GM21825 (cell line): ENCODE measurements at regions not wholly inside any gene's neighbourhood (a gene's known extent, or its start where the extent isn't known, plus 50 kb on each side); places are given as distances from the start of the nearest gene placed in this dataset.

Experiments used
- ATAC-seq: cut with Tn5 transposase; IDR thresholded peaks from one replicate; pipeline ENCODE4 v1.9.1; 2021; ENCODE audit warnings: mild to moderate bottlenecking, moderate library complexity; ENCODE audit not compliant: unreplicated experiment

DNA sequence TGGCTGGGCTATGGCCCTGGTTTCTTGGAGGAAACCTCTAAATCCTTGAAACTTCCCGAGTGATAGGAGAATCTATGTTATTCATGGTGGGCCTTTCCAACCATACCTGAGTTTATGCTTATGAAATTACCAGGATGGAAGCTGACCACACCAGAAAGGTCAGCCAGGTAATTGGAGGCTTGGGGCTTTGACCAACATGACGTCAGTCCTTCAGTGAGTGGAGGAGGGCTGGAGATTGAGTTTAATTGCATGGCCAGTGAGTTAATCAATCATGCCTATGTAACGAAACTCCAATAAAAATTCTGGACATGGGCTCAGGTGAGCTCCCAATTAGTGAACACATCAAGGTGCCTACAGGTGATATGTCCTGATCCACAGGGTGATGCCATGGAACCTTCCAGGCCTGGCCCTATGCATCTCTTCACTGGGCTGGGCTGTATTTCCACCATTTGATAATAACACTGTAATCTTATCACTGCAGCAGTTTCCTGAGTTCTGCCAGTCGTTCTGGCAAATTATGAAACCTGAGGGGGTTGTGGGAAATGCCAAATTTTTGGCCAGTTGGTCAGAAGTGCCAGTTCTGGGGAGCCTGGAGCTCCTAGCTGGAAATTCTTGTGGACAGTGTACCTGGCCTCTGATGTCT, 106.5 kb downstream of the CDH26 start:
- ATAC-seq: no peak

DNA sequence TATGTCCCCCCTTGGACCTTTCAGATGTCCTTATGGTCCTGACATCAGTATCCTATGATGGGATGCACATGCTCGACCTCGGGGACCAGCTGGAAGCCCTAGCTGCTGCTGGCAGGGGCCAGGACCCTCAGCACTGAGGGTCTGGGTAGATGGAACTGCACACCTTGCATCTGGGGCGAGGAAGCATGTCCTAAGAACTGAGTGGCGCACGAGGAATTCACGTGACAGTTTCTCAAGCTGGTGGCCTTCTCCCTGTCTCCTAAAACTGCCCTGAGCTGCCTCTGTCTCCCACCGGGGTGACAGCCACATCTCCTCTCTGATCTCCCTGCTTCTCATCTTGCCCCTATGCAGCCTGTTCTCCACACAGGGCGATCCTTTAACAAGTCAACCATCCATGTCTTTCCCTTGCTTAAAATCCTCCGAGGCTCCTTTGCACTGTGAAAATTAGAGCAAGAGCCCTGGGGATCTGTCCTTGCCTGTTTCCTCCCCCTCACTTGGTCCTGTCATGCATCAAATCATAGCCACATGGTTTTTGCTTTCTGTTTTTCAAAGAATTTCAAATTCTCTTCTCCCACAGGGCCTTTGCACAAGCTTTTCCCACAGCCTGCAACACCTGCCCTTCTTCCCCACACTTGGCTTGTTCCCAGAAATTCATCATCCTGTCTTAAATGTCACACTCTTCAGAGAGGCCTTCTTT, 107.7 kb downstream of the CDH26 start:
- no peak for ATAC-seq

DNA sequence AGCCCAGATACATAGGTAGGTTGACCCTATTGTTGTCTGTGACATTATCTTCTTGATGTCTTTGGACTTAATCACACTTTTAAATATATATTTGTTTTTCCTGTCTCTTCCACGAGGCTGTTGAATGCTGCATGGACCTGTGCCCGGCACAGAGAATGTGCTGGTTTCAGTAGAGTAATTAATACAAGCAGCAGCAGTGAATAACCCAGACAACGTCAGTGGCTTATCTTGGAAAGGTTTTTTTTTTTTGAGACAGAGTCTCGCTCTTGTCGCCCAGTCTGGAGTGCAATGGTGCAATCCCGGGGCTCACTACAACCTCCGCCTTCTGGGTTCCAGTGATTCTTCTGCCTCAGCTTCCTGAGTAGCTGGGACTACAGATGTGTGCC, 108.2 kb downstream of the CDH26 start:
- ATAC-seq: no peak

DNA sequence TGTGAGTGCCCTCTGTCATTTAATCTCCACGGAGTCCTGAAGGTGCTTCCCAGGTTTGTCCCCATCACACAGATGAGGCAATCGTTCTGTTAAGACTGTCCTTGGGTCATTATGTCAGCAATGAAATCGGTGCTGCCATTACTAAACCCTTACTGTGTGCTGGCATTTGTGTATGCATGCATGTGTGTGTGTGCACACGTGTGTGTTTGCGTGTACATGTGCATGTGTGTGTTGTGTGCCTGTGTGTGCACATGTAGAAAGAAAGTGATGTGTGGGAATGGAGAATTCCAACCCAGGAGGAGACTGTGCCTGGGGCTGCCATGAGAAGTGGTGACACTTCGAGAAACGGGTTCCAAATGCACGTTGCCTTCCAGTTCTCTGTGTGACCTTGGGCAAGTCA, 110.3 kb downstream of the CDH26 start:
- ATAC-seq: no peak

DNA sequence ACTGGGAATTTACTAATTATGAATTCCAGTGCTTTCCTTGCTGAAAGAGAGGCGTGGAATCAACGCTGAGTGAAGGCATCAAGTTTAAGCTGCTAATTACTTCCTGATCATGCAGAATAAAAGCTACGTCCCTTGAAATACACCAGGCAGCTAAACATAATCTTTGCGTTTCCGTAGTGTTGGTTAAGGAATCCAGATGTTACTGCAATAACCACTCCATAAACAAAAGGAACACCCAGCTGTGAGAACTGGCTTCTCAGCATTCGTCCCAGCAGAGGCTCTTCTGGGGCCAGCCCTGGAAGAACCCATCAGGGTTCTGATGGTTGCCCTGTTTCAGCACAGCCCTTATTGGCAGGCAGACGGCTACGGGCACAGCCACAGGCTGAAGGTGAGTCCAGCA, 111.4 kb downstream of the CDH26 start:
- no peak for ATAC-seq

DNA sequence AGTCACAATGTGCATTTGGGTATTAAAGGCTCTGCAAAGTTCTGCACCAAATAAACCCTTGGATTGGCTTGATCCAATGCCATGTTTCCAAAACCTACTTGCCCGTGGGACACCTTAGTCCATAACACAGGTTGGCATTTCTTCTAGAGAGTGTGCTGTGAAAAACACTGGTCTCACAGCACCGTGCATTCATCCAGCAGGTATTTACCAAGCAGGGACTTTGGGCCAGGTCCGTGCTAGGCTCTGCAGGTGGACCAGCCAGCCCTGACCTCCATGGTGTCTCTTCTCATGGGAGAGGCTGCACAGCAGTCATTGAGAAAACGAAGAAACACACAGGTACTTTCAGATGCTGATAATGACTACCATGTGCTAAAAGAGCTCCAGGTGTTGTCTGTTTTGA, 112.6 kb downstream of the CDH26 start:
- ATAC-seq: no peak

DNA sequence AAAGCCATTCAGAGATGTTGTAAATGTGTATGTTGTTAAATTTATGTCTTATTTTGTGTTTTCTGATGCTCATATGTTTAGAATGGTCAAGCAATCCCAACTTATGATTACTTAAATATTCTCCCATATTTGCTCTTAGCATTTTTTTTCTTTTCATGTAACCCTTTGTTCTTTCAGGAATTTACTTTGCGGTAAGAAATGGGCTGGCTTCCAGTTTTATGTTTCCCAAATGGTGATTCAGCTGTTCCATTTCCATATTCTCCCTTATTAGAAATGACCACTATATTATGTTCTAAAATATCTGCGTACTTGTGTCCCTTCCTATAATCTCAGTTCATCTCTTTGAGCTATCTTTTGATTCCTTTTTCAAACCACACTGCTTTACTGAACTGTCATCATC, 113.7 kb downstream of the CDH26 start:
- ATAC-seq: no peak

DNA sequence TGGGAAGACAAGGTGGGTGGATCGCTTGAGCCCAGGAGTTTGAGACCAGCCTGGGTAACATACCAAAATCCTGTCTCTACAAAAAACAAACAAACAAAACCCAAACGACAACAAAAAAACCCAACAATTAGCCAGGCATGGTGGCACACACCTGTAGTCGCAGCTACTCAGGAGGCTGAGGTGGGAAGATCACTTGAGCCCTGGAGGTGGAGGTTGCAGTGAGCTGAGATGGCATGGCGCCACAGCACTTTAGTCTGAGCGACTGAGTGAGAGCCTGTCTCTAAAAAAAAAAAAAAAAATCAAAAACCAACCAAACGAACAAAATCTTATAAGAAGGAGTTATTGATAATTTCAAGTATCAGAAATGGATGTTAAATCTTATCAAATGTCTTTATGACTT, 114.9 kb downstream of the CDH26 start:
- ATAC-seq: no peak

DNA sequence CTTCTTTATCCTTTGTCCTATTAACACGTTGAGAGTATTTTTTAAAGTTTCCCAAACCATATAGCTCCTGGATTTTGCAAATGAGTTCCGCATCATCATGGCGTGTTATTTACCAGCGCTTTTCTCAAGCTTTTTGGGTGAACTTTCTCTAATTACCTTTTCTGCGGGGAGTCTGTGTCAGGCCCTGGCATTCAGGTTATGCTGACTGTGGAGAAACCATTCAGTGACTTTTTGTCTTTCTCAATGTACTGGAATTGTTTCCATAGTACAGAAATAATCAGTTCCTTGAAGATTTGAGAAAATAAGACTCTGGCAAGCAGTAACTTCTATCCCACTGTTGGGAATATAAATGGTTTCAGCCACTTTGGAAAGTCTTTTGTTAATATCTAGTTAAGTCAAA, 115.3 kb downstream of the CDH26 start:
- no peak for ATAC-seq

DNA sequence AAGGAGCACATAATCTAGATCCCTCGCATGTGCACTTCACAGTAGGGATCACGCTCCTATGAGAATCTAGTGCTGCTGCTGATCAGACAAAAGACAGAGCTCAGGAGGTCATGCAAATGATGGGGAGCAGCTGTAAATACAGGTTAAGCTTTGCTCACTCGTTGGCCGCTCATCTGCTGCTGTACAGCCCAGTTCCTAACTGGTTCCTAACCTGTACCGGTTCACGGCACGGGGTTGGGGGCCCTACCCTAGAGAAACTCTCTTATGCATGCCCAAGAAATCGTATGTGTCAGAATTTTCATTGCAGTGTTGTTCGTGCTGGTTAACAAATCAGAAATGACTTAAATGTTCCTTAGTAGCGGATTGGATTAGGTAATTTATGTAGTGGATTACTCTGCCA, 116.1 kb downstream of the CDH26 start:
- ATAC-seq: no peak

DNA sequence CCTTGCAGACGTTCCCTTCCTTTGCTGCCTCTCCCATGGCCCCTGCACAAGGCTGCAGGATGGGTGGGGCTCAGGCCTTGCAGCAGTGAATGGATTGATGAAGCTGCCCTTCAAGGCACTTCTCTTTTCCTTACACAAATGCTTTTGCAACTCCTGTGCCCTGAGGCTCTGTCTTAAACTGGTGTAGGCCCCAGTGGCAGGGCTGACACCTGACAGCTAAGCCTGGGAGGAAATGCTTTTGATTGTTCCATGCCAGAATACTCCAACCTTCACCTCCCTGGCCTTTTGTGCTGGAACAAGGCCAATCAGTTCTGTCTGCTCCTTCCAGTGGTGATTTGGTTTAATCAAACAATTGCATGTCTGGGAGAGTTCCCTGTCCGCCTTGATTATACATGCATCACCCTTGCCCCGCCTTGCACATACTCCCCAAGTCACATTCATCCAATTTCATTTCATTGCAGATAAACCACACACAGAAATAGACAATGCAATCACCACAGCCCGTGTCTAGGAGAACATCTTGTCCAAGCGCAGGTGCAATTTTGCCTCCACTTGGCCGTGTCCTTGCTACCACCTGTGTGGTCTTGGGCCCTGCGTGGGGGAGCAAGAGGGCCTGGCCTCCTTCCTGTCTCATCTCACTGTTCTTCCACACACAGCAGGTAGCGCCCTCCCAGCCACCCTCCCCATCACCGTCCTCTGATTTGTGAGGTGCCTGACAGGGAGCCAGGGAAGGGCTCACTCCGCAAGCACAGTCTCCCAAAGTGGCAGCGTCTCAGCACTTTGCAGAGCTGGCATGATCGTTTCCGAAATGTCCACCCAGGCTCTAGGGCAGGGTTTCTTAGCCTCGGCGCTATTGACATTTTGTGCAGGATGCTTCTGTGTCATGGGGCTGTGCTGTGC, 120.4 kb downstream of the CDH26 start:
- no peak for ATAC-seq

DNA sequence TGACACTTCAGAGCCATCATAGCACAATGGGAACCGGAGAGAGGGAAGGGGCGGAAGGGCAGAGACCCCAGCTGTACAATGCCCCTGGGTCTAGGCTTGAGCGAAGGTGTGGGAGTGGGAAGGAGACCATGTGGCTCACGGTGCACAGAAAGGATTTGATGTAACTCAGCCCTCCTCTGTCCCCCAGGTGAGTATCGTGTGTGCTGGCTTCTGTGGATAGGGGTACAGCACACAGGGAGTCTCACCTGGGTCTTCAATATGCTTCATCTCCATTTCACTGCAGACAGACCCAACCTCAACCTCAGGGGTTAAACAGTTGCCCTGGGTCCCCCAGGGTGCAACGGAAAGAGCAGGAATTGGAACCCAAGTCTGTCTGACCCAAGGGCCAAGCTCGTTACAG, 122.2 kb downstream of the CDH26 start:
- ATAC-seq: no peak

DNA sequence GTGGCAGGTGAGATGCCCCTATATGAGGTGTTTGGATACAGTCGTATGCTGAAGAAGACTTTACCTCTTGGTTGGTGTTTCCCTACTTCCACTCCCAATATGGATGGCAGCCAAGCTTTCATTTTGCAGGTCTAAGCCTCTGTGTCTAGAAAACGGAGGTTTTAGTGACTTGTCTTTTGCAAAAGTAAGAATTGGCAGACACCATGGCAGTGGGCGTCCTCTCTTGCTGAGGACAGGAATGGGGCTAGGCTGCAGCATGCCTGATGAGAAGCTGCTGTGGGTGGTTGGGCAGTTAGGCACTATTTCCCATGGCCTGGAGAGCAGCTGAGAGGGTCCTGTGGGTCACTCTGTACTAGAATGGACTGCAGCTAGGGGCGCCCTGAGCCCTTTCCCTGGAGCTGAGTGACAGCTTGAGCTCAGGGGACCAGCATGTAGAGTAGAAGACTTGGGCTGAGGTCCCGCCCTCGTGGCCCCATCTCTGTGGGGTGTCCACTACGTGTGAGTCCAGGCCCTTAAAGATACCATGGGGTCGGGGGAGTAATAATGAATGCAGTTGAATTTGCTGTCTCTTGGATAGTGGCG, 127.4 kb downstream of the CDH26 start:
- ATAC-seq: no peak

DNA sequence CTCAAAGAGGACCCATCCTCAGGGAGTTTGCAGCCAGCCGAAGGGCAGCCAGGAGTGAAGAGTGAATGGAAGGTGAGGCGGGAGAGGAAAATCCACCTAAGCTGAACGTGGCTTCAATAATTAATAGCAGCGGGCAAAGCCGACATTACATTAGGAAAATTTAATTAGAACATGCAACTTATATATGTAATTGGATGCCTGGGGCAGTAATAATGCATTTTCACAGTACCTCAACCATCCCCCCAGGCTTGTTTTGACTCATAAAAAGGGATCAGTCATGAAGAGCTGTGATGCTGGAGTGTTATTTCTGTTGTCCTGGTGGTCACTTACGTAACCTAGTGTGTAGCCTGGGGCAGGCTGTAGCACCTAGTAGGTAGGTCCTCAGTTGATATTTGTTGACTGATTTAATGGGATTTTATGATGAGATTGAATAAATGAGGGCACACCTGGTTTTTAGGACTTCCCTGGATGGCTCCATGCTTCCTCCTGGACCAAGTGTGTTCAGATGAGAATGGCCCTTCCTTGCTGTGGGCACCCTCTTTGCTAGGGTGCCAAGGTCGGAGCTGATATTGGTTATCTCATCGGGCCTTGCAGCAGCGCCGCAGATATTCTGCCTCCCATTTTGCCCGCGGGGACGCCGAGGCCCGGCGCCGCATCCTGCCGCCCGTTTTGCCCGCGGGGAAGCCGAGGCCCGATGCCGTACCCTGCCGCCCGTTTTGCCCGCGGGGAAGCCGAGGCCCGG, 128.8 kb downstream of the CDH26 start:
- no peak for ATAC-seq

DNA sequence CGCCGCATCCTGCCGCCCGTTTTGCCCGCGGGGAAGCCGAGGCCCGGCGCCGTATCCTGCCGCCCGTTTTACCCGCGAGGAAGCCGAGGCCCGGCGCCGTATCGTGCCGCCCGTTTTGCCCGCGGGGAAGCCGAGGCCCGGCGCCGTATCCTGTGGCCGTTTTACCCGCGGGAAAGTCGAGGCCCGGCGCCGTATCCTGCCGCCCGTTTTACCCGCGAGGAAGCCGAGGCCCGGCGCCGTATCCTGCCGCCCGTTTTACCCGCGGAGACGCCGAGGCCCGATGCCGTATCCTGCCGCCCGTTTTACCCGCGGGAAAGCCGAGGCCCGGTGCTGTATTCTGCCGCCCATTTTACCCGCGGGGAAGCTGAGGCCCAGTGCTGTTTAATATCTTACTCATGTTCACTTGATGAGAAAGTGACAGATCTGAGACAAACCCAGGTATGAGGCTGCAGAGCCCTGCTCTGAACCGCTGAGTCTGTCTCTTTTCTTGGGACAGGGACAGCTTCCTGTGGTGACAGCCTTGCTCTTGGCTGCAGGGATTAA, 129.4 kb downstream of the CDH26 start:
- no peak for ATAC-seq

DNA sequence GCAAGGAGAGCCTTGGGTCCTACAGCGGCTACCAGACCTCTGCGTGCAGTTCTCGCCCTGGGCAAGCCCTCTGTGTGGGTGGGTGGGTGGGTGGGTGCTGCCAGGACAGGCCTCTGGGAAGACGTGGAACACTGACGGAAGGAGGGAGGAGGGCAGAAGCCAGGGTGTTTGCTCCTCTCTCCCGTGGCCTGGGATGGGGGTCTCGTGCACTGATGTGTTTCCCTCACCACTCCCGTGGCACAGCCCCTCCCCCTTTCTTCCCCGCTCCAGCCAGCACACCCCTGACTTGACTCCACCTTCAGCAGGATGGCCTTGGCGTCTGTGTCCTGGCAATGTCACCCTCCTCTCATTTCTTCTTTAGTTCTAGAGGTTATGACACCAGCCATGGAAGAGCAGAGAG, 130.0 kb downstream of the CDH26 start:
- no peak for ATAC-seq

DNA sequence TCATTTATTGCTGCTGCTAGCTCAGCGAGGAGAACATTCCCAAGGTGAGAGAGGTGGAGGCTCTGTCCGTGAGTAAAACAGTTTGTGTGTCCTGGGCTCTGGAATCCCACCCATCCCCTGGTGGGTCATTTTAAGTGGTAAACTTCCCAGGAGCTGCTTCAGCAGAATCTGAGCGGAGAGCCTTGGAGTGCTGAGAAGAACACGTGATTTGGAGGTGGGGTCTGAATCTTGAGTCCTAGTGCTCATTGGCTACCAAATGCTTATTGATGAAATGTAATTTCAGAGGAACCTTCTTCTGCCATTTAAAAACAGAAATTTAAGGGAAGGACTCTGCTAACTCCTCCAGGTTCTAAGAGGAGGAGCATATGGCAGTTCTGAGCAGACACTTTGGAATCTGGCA, 132.4 kb downstream of the CDH26 start:
- ATAC-seq: no peak

DNA sequence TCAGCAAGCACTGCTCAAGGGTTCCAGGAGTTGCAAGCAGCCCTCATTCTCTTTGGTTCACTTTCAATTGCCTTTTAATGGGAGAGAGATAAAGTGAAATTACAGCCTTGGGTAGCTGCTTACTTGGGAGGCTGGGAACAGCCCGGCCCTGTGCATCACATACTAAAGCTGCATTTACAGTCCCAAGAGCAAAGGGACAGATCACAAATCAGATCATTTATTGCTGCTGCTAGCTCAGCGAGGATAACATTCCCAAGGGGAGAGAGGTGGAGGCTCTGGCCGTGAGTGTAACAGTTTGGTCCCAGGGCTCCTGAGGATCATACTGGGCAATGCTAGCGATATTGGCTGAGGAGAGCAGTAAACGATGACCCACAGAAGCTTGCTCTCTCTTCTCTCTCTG, 133.1 kb downstream of the CDH26 start:
- ATAC-seq: no peak

DNA sequence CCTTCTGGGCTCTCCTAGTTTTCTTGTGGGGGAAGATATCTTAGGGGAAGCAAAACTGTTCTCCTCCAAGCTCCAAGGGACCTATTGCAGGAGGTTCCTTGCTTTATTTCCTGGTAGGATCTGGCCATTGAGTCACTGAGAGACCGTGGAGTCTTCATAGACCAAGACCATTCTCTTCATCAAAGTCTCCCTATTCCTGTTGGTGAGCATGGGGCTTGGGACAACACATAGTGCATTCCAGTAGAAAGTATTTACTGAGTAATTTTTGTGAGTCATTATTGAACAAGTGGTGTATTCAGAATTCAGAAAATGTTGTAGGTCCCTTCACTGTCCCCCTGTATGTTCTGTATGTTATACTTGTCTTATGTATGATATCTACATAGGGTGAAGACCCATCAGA, 133.6 kb downstream of the CDH26 start:
- no peak for ATAC-seq

DNA sequence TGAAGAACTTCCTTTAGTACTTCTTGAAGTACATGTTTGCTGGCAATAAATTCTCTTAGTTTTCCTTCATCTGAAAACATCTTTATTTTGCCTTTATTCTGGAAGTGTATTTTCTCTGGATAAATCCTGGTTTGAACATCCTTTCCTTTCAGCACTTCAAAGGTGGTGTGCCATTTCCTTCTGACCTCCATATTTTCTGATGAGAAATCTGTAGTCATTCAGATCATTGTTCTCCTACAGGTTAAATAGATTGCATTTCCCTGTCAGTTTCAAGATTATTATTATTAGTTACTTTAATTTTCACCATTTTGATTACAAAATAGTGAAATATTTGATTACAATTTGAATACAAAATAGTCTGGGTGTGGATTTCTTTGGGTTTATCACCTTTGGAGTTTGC, 134.5 kb downstream of the CDH26 start:
- no peak for ATAC-seq

DNA sequence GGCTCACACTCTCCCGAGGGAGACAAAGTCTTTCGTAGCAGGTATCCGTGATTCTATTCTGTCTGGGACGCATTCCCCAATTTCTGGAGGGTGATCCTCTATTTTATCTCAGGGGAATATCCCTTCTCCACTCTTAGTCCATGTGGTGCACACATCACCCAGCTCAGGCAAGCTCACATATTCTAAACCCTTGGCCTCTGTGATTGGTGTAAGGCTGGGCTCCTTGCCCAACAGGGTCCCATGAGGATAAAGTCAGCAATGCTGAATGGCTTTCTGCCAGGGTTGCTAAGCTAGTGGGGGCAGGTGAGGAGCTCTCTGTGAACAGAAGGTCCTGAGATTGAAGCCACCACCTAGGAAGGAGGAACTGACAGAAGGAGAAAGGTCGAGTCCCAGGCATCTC, 137.2 kb downstream of the CDH26 start:
- no peak for ATAC-seq
